Ovary (tissue), 7 donors: ENCODE measurements at regions not wholly inside any gene's neighbourhood (a gene's known extent, or its start where the extent isn't known, plus 50 kb on each side); places are given as distances from the start of the nearest gene placed in this dataset.

Experiments used
- DNase-seq, 5 donors: peaks; one replicate each; pipeline ENCODE4 v3.0.0-alpha.2; 2019 to 2020
- H3K27ac ChIP-seq, 2 donors: fragments of 200-600 bp; one replicate each; pipeline versions ENCODE4 v1.5.1 to v1.8.0; 2019 to 2022
- H3K27me3 ChIP-seq: fragments of 200-600 bp; one replicate; pipeline ENCODE4 v1.8.0; 2022
- H3K36me3 ChIP-seq: fragments of 200-600 bp; sonication (generic); one replicate; pipeline ENCODE4 v1.5.1; 2019
- H3K4me1 ChIP-seq: one replicate; pipeline ENCODE4 v1.8.1; 2013; ENCODE audit warnings: mild to moderate bottlenecking, moderate library complexity; ENCODE audit not compliant: insufficient read depth
- H3K4me3 ChIP-seq: fragments of 200-600 bp; sonication (generic); one replicate; pipeline ENCODE4 v1.5.1; 2017
- H3K9me3 ChIP-seq, 2 donors: fragments of 200-600 bp in 1 of 2; sonication (generic) in 1 of 2; one replicate each; pipeline versions ENCODE4 v1.5.1 to v1.8.1; 2013 to 2019; ENCODE audit warnings: mild to moderate bottlenecking in 1 of 2, moderate library complexity in 1 of 2
- EP300 ChIP-seq: sonication (generic); formaldehyde crosslinking; IDR thresholded peaks from one replicate; pipeline ENCODE4 v1.6.1; 2017; ENCODE audit warnings: antibody characterized with exemption
- POLR2A ChIP-seq: fragments of 450-650 bp; IDR thresholded peaks from one replicate; pipeline ENCODE4 v1.6.1; 2017; ENCODE audit warnings: antibody characterized with exemption, mild to moderate bottlenecking, moderate library complexity
- WGBS, 3 donors: extraction: QIAGEN DNeasy Blood & Tissue Kit in 1 of 3; methylation state at CpG; one replicate each; pipeline versions ENCODE4 v1.1.5 to v1.1.7; 2013 to 2017; 5-methylcytosine and 5-hydroxymethylcytosine counted together
- intact Hi-C, 4 donors: fragments of 100-400 bp; cut with DNase I; formaldehyde crosslinking; loops; one replicate each; pipeline versions ENCODE4 v1.11.0 to v1.15.1; 2022 to 2023
- TF ChIP-seq, protein P1 (sequence below), 3 donors: fragments of 450-650 bp in 2 of 3; fragments of 200-600 bp in 1 of 3; IDR thresholded peaks; one replicate each; pipeline versions ENCODE4 v1.5.1 to v1.8.0; 2016 to 2022; ENCODE audit warnings: antibody characterized with exemption in 3 of 3, mild to moderate bottlenecking in 1 of 3
- donor health status: DM: no; HTN: no; CAD: no; lungs with moderate emphysema.
- donor health status: DM: no; HTN: no; CAD: no.
- donor health status: Bipolar disorder and iron deficiency.
- donor health status: DM: no; HTN: no; CAD: no.
- donor health status: DM: yes; HTN: yes; CAD: no.

- 96 to 97% (median 97%) methylated on average over 2 of the region's 2 CpGs for WGBS, 3 donors
- Histone ChIP-seq H3K27ac (no peak overlapping the region), H3K36me3 (no peaks in the 10 kb centered on the region), H3K4me1 (peaks cover 1% of the 10 kb centered on the region), H3K27me3 (no peaks in the 10 kb centered on the region), H3K9me3 (no peaks in the 10 kb centered on the region), H3K4me3 (no peak overlapping the region)
- intact Hi-C loops = loop anchor here in 1 of 4 donors (10.0 kb wide), 1 partner anchor 802 kb away; no protein-coding TSS in a partner anchor
- TF ChIP-seq, protein P1, sequence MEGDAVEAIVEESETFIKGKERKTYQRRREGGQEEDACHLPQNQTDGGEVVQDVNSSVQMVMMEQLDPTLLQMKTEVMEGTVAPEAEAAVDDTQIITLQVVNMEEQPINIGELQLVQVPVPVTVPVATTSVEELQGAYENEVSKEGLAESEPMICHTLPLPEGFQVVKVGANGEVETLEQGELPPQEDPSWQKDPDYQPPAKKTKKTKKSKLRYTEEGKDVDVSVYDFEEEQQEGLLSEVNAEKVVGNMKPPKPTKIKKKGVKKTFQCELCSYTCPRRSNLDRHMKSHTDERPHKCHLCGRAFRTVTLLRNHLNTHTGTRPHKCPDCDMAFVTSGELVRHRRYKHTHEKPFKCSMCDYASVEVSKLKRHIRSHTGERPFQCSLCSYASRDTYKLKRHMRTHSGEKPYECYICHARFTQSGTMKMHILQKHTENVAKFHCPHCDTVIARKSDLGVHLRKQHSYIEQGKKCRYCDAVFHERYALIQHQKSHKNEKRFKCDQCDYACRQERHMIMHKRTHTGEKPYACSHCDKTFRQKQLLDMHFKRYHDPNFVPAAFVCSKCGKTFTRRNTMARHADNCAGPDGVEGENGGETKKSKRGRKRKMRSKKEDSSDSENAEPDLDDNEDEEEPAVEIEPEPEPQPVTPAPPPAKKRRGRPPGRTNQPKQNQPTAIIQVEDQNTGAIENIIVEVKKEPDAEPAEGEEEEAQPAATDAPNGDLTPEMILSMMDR (IDR thresholded peaks at IDR 0.05) = no peak
- no peak for TF ChIP-seq EP300
- DNase-seq = no peak
Measured at GRCh38 chr12:43286986-43287385, 265.0 kb downstream of the ADAMTS20 start.

DNA sequence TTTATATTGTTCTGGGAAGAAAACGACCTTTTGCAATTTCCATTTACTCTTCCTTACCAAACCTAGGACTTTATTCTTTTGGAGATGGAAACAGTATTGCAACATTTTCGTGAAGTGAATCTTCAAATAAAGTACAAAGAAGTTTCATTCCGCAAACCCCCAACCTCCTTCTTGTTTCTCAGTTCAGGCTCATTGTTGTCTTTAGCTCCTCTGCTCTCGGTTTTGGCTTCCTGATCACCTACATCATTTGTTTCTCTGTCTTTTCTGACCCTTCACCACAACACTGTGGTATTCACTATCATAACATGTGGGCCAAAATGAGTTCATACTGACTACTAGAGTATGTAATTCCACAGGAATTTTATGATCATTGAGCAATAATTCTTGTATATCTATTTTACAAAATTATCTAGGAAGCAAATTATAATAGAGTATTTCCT lies 266.8 kb downstream of the ADAMTS20 start:
- intact Hi-C loops = loop anchor here in 1 of 4 donors (10.0 kb wide), 1 partner anchor 800 kb away; no protein-coding TSS in a partner anchor
- H3K9me3 ChIP-seq = no peaks in the 10 kb centered on the region
- TF ChIP-seq POLR2A (no peak), EP300 (no peak)
- TF ChIP-seq, protein P1 (IDR thresholded peaks at IDR 0.05) = no peak
- peaks cover 1% of the 10 kb centered on the region for H3K4me1 ChIP-seq
- no peaks in the 10 kb centered on the region for H3K36me3 ChIP-seq
- no peaks in the 10 kb centered on the region for H3K27me3 ChIP-seq
- H3K27ac ChIP-seq = no peak overlapping the region
- no peak overlapping the region for H3K4me3 ChIP-seq
- WGBS, 3 donors = 3 to 14% (median 14%) methylated on average over 4 of the region's 4 CpGs
- DNase-seq = no peak

DNA sequence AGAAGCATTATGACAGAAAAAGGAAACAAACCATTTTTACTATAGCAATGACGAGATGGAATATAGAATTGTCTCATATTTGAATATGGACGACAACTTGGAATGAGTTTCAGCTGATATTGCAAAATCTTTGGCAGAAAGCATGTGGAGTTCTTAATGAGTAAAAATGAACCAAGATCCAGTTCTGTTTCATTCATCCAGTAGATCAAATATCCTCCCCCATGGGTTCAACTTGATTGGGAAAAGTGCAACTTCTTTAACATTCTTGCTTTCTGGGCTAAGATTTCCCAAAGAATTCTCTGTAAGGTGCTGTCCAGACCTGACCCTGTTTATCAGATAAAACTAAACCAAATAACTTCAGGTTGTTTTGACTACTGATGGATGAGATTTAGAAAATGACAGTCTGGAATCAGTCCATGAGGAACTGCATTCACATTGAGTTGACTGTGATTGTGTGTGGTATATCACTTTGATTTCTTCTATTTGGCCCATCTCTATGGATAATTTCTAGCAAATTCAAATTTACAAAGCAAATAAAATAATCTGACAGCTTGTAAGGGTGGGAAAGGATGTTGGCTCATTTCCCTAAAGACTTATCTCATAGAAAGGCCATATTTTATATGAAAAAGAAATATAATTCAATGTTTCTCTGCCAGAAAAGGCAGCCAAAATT lies 267.4 kb downstream of the ADAMTS20 start:
- TF ChIP-seq, protein P1 (IDR thresholded peaks at IDR 0.05) = no peak
- no peak for TF ChIP-seq POLR2A
- TF ChIP-seq EP300 = no peak
- Histone ChIP-seq H3K4me3 (no peak overlapping the region), H3K9me3 (no peaks in the 10 kb centered on the region), H3K27ac (no peak overlapping the region), H3K36me3 (no peaks in the 10 kb centered on the region), H3K27me3 (no peaks in the 10 kb centered on the region), H3K4me1 (peaks cover 1% of the 10 kb centered on the region)
- 41 to 78% (median 66%) methylated on average over 2 of the region's 2 CpGs for WGBS, 3 donors
- intact Hi-C loops = loop anchor here in 2 of 4 donors (5.0 to 10.0 kb wide), 2 partner anchors 800 to 802 kb away; no protein-coding TSS in a partner anchor
- DNase-seq = no peak

DNA sequence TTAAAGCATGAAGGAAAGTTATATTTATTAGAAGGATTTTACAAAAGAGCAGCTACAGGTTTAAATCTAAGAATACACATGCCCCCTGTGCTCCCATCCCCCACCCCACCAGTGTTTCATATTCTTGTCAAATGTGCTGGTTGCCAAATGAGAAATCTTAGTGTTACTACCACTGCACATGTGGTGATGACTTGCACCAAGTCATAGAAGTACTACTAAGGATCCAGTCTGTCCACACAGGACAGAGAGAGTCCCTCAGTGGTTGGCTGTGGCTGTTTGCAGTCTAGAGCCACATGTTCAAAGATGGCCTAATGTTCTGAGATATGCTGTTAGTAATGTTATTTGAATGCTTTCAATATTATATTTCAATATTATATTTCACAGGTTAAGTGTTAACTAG lies 268.8 kb downstream of the ADAMTS20 start:
- Histone ChIP-seq H3K27me3 (no peaks in the 10 kb centered on the region), H3K9me3 (no peaks in the 10 kb centered on the region), H3K4me3 (no peak overlapping the region), H3K36me3 (no peaks in the 10 kb centered on the region), H3K4me1 (no peaks in the 10 kb centered on the region), H3K27ac (no peak overlapping the region)
- intact Hi-C loops = loop anchor here in 2 of 4 donors (5.0 to 10.0 kb wide), 2 partner anchors 798 to 801 kb away; no protein-coding TSS in a partner anchor
- no peak for TF ChIP-seq POLR2A
- no peak for TF ChIP-seq EP300
- TF ChIP-seq, protein P1 (IDR thresholded peaks at IDR 0.05) = no peak
- no peak for DNase-seq
